ENCODE measurements at regions not wholly inside any gene's neighbourhood (a gene's known extent, or its start where the extent isn't known, plus 50 kb on each side); places are given as distances from the start of the nearest gene placed in this dataset.
"Not testable (repeated sequence)": the region's sequence is repeated elsewhere in the genome, so short reads cannot be mapped to it uniquely, and the experiment has no call there.

GRCh38 chr16:58792188-58792587 lies 58.1 kb upstream of the GOT2 start:
- no peaks in the 10 kb centered on the region for H3K9me3 ChIP-seq (ENCODE audit: control insufficient read depth in 2 of 2, low read length in 2 of 2)
- DNase-seq (no peak), ATAC-seq (ENCODE audit: low read depth in 2 of 2) (no peak)
- Mint-ChIP-seq H3K4me3 (no peak overlapping the region), H3K27me3 (peaks cover 11% of the 10 kb centered on the region), H3K36me3 (no peaks in the 10 kb centered on the region), H3K4me1 (peaks cover 0 to 4% (median 0%) of the 10 kb centered on the region in 4 donors), H3K27ac (no peak overlapping the region), H3K9me3 (no peaks in the 10 kb centered on the region)
- no peaks in the 10 kb centered on the region for H3K27me3 ChIP-seq (ENCODE audit: control insufficient read depth, insufficient read depth, low read length)
- H3K4me3 ChIP-seq (ENCODE audit: low read depth, low read length) = no peak overlapping the region
- no peaks in the 10 kb centered on the region for H3K36me3 ChIP-seq (ENCODE audit: control insufficient read depth, insufficient read depth, low read length)
- H3K27ac ChIP-seq (ENCODE audit: insufficient read depth, low read length, poor library complexity, severe bottlenecking) = no peak overlapping the region
- no peaks in the 10 kb centered on the region for H3K4me1 ChIP-seq (ENCODE audit: control insufficient read depth, insufficient read depth, low read length, poor library complexity, severe bottlenecking)

- not testable (repeated sequence) for H3K4me3 Mint-ChIP-seq; H3K36me3 Mint-ChIP-seq; ATAC-seq (ENCODE audit: low read depth in 2 of 2); DNase-seq; H3K27ac ChIP-seq (ENCODE audit: insufficient read depth, low read length, poor library complexity, severe bottlenecking); H3K4me3 ChIP-seq (ENCODE audit: low read depth, low read length); H3K9me3 Mint-ChIP-seq; H3K36me3 ChIP-seq (ENCODE audit: control insufficient read depth, insufficient read depth, low read length); H3K4me1 ChIP-seq (ENCODE audit: control insufficient read depth, insufficient read depth, low read length, poor library complexity, severe bottlenecking); H3K9me3 ChIP-seq (ENCODE audit: control insufficient read depth in 2 of 2, low read length in 2 of 2); H3K27me3 ChIP-seq (ENCODE audit: control insufficient read depth, insufficient read depth, low read length); H3K4me1 Mint-ChIP-seq; H3K27ac Mint-ChIP-seq
- H3K27me3 Mint-ChIP-seq = peaks cover 17% of the 10 kb centered on the region
These were observed 56.9 kb upstream of the GOT2 start for GRCh38 chr16:58790816-58791557.

GRCh38 chr16:58789351-58789750 lies 55.2 kb upstream of the GOT2 start:
- DNase-seq (no peak), ATAC-seq (ENCODE audit: low read depth in 2 of 2) (no peak)
- H3K4me3 Mint-ChIP-seq = no peak overlapping the region
- H3K9me3 Mint-ChIP-seq = no peaks in the 10 kb centered on the region
- peaks cover 19% of the 10 kb centered on the region for H3K27me3 Mint-ChIP-seq
- no peak overlapping the region for H3K27ac Mint-ChIP-seq
- no peaks in the 10 kb centered on the region for H3K36me3 Mint-ChIP-seq
- Histone ChIP-seq H3K36me3 (ENCODE audit: control insufficient read depth, insufficient read depth, low read length) (no peaks in the 10 kb centered on the region), H3K9me3 (ENCODE audit: control insufficient read depth in 2 of 2, low read length in 2 of 2) (no peaks in the 10 kb centered on the region), H3K27me3 (ENCODE audit: control insufficient read depth, insufficient read depth, low read length) (no peaks in the 10 kb centered on the region), H3K4me1 (ENCODE audit: control insufficient read depth, insufficient read depth, low read length, poor library complexity, severe bottlenecking) (no peaks in the 10 kb centered on the region), H3K27ac (ENCODE audit: insufficient read depth, low read length, poor library complexity, severe bottlenecking) (no peak overlapping the region), H3K4me3 (ENCODE audit: low read depth, low read length) (no peak overlapping the region)
- H3K4me1 Mint-ChIP-seq = peaks cover 0 to 4% (median 0%) of the 10 kb centered on the region in 4 donors

Data from CD4-positive, CD25-positive, alpha-beta regulatory T cell (primary cell).